ENCODE measurements at regions not wholly inside any gene's neighbourhood (a gene's known extent, or its start where the extent isn't known, plus 50 kb on each side); places are given as distances from the start of the nearest gene placed in this dataset.
A peak's percentile ranks its signal among the peaks of the same experiment; 100 is the strongest.
"Not testable (repeated sequence)": the region's sequence is repeated elsewhere in the genome, so short reads cannot be mapped to it uniquely, and the experiment has no call there.

DNA sequence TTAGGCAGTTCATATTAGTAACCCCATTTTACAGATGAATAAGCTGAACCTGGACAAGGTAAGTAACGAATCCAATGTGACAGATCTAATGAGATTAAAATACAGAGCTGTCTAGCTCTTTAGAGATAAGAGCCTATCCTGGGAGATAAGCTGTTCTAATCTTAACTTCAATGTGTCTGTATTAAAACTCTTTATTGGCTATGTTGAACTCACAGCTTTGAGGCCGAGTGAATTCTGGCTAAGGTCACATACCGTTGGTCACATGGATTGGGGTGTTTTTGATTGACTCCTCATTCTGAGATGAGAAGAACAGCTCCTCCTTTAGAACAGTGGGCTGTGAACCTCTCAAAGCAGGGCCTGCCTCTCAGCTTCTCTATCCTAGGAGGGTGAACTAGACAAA is 113.4 kb upstream of the EEPD1 start:
- no peak for DNase-seq

DNA sequence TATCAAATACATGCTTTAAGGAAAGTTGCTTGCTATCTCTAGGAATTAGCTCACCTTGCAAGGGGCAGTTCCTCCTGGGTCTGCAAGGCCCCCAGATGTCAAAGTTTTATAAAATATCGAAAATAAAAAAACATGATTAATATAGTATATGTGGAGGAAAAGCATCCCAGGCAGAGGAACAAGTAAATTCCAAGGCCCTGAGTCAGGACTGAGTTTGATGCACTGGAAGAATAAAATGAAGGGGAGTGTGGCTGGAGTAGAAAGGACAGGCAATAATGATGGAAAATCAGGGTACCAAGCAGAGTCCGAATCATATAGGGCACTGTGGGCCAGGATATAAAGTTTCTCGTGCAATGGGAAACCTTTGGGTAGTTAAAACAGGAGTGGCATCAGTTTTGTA is 112.4 kb upstream of the EEPD1 start:
- DNase-seq: no peak

DNA sequence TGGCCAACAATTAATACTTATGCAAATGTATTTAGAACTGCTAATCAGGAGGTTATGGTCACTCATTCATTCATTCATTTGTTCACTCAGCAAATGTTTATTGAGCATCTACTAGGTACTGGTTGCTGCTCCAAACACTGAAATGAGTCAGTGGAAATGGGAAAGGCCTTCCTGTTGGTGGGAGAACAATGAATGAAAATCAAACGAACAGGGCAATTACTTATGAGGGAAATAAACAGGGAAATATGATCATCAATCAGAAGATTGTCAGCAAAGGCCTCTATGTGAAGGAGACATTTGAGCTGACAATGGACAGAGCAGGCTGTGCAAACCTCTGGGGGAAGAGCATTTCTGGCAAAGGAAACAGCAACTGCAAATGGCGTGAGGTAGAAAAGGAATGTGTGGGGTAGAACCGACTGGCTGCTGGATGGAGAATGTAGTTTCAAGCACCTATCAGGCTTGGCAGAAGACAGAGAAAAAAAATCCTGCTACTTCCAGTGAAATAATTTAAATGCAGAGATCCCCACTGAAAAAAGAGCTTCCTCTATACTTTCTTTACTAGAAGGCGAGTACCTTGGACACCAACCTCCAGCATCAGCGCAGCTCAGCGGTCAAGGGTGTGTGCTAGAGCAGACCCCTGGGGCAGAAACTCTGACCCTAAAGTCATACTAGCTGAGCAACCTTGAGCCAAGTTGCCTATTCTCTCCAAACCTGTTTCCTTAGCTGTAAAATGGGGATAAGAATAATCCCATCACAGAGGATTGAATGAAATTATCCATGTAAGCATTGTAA is 108.8 kb upstream of the EEPD1 start:
- DNase-seq: no peak

DNA sequence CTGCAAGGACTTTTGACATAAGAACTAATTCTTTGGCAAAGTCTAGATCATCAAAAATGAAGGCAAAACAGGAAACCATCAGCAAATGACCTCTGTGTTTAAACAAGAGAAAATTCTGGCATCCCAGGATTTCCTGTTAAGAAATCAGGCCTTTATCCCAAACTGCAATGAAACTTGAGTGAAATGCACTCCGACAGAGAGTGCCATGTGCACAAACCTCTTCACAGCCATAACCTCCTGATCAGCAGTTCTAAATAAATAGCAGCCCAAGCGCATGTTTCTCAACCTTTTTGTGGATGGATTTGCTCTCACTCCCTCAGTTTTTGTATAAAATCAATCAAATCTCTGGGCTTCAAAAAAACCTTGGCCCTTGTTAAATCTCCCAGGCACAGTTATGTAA is 107.7 kb upstream of the EEPD1 start:
- no peak for DNase-seq

DNA sequence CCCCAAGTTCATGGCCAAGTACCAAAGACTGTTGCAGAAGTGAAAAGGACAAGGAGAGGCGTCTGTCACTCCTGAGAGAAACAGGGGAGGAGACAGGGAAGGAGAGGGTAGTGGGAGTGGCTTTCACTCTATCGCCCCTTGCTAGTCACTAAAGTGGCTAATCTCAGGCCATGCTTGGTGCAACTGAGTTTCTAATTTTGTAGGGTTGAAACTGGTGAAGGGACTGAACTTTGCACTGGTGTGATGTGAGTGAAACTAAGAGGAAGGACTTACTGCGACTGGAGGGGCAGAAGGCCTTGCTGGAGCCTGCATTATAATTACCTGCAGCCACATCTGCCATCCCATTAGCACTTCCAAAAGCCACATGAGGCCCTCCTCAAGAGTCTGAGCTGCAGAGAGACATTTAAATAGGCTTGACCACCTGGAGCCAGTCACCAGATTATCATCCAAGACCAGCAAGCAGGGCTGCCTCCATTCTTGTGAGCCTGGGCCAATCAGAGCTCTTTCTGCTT is 107.2 kb upstream of the EEPD1 start:
- DNase-seq: no peak

DNA sequence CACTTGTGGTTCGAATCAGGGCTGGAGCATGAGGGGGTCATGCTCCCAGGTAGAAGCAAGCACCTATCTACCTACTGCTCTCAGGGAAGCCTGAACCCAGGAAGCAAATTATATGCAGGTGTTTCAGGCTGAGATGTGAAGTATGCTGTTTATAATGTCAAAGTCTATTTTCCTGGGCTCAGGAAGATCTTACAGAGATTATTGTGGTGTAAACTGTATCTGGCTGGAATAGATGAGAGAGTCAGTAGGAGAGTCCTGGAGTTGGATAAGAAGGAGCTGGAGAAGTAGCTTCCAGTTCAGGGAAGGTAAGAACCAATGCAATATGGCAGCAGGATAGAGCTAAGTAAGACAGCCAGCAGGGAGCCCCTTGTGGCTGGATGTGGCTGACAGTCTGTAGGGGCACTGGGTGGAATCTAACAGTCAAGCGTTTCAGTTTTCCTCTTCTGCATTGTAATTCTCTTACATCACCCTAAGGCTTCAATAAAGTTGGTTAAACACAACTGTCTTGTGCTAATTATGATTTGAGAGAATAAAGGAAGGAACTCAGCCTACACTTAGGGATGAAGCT is 105.9 kb upstream of the EEPD1 start:
- no peak for DNase-seq

DNA sequence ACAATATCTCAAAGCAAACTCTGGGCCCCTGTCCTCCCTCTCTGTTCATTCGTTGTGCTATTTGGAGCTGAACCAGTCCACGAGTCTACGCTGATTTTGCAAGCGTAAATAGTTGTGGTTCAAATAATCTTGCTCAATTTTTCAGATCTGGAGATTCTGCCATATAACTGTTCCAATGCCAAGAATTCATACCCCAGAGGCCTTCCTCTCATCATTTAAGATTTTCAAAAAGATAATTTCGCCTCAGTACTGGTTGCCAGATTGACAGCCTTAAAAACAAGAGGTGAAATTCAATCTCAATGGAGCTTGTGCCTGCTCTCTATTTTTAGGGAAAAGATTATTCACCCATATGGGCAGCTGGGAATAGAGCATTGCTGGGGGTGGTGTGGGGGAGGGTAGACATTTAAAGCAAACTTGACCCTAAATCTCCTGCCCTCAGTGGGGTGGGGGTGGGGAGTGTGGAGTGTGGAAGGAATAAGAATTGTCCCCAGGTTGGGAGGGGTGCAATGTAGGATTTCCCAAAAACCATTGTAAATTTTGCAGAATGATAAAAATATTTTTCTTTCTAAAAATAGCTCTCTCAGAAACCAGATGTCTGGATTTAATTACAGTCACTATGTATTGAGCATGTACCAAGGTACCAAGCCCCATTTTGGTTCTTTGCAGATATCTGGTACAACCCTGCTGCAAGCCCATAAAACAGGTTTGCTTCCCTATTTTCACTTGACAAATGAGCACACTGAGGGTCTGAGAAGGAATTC is 104.7 kb upstream of the EEPD1 start:
- DNase-seq: no peak

DNA sequence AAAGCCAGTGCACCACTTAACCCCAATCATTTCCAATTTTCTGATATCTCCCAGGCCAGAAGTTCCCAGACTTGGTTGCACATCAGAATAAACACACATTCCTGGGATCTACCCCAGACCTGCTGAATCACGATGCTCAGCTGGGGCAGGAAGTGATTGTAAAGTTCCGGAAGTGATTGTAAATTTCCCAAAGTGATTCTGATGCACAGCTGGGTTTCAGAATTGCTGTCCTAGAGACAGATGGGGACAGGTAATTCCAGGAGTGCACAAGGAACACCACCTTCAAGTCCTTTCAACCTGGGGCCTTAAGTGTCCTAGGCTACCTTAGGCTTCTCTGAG is 104.2 kb upstream of the EEPD1 start:
- DNase-seq: no peak

DNA sequence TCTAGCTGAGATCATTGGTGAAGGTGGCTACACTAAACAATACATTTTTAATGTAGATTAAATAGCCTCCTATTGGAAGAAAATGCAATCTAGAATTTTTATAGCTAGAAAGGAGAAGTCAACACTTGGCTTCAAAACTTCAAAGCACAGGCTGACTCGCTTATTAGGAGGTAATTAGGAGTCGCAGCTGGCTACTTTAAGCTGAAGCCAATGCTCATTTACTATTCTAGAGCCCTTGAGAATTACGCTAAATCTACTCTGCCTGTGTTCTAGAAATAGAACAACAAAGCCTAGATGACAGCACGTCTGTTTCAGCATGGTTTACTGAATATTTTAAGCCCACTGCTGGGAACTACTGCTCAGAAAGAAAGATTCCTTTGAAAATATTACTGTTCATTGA is 101.6 kb upstream of the EEPD1 start:
- DNase-seq: no peak

DNA sequence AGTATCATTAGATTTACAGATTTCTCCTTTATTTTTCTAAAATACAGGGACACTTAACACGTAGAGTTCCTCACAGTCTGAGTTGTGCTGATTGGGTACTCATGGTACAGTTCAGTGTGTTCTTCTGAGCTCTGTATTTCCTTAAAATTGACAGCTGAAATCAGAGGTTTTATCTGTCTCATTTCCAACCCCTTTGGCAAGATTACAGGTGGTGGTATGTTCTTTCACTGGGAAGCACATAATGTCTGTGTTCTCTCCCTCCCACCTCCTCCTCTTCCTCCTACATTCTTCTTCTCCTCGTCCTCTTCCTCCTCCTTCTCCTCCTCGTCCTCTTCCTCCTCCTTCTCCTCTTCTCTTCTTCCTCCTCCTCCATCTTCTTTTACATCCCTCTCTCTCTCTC is 99.5 kb upstream of the EEPD1 start:
- DNase-seq: no peak

DNA sequence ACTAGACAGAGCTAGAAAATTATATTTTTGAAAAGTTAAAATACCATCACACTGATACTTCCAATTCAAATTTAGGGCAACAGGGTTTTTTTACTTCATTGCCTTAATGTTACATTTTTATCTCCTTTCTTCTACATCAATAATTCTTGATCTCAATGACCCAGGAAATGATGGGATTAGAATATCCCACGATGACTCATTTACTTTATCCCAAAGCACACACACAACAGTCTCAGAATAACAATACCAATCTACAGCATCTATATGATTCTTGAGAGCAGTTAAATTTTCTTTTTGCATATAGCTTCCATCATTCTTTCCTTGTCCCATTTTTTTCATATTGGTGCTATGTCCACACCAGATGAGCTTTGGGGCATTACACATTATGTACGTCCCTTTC is 98.4 kb upstream of the EEPD1 start:
- DNase-seq: no peak

DNA sequence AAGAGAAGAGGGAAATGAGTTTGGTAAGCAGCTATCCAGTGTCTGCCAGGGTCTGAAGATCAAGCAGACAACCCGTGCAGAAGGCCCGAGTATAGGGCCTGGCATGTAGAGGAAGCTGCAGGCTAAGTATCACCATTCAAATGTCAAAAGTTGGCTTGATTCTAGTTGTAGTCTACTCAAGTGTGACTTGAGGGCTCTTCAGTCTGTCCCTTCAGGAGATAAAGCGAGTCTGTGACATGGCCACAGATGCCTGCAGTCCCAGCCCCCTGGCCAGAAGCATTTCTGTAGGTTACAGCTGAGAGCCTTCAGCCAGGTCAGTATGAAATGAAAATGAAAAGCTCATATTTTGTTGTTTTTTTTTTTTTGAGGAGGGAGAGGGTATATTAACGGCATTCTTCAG is 97.8 kb upstream of the EEPD1 start:
- DNase-seq: no peak

DNA sequence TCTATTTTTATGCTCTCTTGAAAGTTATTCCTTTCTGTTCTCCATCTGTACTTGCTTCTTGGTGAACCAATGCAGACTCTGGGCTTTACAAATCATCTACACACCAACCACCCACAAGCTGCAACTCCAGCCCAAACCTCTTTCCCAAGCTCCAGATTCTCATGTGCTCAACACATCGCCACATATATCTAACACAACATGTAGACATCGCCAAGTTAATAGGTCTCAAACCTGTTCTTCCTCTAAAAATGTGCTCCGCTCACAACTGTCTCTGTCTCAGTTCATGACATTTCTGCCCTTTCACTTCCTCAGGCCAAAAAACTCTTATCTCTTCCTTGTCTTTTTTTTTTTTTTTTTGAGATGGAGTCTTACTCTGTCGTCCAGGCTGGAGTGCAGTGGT is 95.7 kb upstream of the EEPD1 start:
- DNase-seq: peak; percentile 11 to 15

DNA sequence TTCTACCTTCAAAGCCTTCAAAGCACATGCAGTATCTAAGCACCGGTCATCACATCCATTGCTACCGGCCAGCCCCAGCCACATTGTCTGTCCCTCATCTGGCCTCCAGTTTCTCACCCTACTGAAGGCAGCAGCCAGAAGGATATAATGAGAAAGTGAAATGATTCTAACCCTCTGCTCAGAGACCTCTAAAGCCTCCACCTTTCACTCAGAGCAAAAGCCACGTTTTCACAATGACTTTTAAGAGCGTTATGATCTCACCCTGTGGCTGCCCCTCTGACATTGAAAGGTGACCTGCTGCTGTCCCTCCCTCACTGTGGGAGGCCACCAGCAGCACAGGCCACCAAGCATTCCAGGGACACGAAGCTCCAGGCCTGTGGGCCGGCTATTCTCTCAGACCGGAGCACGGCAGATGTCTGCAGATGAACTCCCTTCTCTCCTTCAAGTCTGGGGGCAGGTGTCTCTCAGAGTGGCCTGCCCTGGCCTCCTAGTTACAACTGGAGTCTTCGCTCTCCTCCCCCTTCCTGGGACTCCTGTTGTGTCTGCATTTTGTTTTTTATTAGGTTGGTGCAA is 94.9 kb upstream of the EEPD1 start:
- no peak for DNase-seq

DNA sequence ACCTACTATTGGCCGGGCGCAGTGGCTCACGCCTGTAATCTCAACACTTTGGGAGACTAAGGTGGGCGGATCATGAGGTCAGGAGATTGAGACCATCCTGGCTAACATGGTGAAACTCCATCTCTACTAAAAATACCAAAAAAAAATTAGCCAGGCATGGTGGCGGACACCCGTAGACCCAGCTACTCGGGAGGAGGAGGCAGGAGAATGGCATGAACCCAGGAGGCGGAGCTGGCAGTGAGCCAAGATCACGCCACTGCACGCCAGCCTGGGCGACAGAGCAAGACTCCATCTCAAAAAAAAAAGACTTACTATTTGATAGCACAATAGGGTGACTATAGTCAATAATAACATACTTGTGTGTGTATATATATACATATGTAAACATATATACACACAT is 92.7 kb upstream of the EEPD1 start:
- not testable (repeated sequence) for DNase-seq

DNA sequence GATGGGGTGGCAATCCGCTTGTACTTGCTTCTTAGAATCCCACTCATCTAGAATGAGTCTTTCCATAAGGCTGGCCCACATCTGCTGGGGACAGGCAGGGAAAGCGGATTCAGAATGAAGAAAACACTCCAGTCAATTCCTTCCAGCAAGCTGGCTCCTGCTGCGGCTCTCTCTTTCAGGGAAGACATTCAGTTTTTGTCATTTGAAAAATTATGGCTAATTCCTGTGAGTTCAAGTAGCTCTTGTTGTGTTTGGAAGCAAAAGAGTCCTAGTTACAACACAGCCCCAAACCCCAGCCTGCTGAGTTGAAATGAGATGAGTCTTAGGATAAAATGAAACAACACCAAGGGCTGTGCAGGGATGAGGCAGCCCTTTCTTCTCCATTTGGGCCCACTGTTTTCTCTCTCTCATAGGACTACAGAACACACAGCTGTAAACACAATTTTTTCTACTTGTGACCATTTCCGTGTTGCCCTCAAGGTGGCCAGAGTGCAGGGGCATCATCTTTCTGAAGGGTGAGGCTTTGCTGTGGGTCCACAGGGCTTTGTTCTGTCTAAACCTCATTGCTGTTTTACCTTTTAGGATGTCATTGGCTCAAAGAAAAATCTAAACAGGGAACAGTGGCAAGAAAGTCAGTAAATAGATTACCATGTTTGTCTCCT is 90.8 kb upstream of the EEPD1 start:
- DNase-seq: no peak

DNA sequence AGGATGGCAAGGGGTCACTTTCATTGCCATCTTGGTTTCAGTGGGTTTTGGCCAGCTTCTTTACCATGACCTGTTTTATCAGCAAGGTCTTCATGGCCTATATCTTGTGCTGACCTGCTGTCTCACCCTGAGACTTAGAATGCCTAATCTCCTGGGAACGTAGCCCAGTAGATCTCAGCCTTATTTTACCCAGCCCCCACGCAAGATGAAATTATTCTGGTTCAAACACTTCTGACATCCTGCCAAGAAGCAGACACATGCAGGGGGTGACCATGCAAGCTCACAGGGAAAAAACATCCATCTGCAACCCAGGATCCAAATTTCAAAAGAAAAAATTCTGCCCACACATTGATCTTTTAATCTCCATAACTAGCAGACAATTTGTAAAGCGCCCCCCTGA is 88.4 kb upstream of the EEPD1 start:
- no peak for DNase-seq

DNA sequence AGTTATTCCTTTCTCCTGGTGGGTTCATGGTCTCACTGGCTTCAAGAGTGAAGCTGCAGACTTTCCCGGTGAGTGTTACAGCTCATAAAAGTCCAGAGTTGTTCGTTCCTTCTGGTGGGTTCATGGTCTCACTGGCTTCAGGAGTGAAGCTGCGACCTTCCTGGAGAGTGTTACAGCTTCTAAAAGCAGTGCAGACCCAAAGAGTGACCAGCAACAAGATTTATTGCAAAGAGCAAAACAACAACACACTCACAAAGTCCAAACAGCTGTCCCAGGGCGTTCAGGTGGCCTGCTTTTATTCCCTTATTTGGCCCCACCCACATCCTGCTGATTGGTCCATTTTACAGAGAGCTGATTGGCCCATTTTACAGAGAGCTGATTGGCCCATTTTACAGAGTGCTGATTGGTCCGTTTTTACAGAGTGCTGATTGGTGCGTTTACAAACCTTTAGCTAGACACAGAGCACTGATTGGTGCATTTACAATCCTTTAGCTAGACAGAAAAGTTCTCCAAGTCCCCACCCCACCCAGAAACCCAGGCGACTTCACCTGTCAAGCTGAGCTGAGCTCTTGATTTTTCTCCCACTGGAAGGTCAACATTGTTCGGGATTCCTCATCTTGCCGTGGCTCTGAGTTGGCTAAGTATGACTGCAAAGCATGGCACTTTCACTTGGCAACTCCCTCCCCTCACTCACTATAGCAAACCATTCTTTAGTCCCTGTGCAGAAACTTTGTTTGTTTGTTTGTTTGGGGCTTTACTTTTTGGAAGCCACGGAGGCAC is 87.3 kb upstream of the EEPD1 start:
- not testable (repeated sequence) for DNase-seq

DNA sequence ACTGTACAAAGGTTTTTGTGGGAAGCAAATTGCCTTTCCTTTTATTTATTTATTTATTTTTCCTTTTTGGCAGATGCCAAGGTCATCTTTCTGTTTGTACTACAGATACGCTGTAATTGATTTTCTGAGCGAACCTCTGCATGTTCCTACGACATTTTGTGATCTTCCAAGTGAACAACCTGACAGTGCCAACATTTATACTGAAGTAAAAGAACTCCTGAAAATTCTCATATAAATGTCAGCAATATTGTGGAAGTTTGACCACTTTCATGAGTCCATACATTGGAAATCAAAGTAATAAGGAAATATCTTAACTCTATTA is 86.8 kb upstream of the EEPD1 start:
- DNase-seq: no peak

DNA sequence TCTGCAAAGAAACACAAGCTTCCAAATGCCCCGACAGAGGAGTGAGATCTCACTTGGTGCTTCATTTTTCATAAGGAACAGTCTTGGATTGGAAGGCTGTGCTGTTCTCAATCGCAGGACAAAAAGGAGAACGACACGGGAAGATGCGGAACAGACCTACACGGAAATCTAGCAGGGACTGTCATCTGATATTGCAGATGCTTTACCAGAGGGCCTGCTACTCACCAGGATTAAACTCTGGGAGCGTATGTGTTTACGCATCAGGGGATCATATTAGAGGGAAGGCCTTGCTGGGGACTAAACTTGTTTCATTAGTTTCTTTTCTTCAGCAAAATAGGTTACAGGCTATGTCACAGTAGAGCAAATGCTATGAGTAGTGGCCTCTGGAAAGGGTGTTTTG is 82.8 kb upstream of the EEPD1 start:
- DNase-seq: no peak

DNA sequence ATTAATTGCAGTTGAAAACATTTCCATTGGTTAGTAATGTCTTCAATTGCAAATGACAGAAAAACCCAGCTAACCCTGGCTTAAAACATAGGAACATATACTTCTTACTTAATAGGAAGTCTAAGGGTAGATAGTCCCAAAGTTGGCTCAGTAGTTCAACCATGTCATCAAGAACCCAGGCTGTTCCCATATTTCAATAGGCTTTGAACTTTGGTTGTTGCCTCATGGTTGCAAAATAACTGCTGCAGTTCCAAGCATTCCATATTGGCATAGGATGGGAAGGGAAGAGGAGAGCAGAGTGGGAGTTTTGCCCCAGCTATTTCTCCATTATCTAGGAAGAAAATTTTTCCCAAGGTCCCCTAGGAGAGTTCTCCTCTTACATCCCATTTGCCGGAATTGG is 81.4 kb upstream of the EEPD1 start:
- DNase-seq: peak in 1 of 2 donors; percentile 6

DNA sequence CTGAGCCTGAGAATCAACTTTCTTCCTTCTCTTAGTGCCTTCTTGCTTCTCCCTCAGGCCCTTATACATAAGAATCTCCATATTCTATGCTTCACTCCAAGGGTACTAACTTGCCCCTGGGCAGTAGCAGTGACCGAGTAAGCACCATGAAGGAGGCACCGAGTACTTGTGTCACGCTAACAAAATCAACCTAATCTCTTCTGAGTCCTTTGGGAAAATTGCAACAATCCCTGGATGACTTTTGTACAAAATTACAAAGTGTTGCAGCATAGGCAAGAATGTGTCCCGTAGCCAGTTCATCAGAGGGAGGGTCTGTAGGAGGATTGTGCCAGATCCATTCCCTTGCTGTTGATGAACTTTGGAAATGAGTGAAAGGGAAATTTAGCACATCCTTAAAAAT is 80.4 kb upstream of the EEPD1 start:
- no peak for DNase-seq

DNA sequence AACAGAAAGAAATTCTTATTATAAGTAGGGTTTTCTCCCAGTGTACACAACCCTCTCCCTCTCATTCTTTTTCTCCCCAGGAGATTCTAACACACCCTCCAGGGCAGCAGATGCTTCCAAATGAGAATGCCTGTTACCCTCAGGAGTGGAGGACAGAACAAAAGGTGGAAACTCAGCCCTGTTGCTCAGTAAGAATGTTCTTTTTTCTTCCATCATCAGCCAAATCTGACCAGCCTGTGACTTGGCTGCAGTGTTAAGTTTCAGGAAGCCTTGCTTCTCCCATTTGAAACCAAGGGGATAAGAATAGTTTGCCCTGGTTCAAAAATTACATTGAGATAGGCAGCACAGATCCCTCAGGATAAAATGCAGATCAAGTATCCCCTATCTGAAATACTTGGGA is 77.5 kb upstream of the EEPD1 start:
- no peak for DNase-seq
